ENCODE measurements at regions not wholly inside any gene's neighbourhood (a gene's known extent, or its start where the extent isn't known, plus 50 kb on each side); places are given as distances from the start of the nearest gene placed in this dataset.

DNA sequence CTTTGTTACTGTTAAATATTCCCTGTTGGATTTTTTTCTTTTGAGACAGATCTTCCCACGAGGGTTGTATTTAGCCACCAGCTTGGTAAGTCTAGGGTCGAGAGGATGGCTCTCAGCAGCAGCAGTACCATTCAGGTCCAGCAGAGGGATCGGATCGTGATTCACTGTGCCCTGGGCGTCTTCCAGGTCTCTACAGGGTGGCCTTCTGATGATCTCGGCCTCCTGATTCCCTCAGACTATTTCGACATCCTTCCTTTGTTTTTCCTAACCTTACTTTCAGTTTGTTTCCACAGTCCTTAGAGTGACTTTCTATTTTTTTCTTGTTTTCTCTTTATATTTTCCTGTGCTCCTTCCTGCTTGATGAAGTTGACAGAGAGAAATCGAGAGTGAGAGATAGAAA lies 1436.9 kb downstream of the UQCRFS1 start:
- intact Hi-C loops (cut with DNase I; ENCODE audit: low total_unique reads) = loop anchor here (10.0 kb wide), 1 partner anchor 79 kb away; no protein-coding TSS in a partner anchor
- Histone ChIP-seq H3K36me3 (no peaks in the 10 kb centered on the region), H3K4me3 (no peak overlapping the region), H3K4me1 (no peaks in the 10 kb centered on the region), H3K27me3 (no peaks in the 10 kb centered on the region), H3K9me3 (peaks cover 0 to 3% of the 10 kb centered on the region in 2 donors), H3K27ac (no peak overlapping the region)
- DNase-seq (ENCODE audit: low spot score in 2 of 2) = no peak
- TF ChIP-seq POLR2AphosphoS5 (IDR thresholded peaks at IDR 0.05) (no peak), POLR2A (IDR thresholded peaks at IDR 0.05) (no peak)
- TF ChIP-seq, protein P1, sequence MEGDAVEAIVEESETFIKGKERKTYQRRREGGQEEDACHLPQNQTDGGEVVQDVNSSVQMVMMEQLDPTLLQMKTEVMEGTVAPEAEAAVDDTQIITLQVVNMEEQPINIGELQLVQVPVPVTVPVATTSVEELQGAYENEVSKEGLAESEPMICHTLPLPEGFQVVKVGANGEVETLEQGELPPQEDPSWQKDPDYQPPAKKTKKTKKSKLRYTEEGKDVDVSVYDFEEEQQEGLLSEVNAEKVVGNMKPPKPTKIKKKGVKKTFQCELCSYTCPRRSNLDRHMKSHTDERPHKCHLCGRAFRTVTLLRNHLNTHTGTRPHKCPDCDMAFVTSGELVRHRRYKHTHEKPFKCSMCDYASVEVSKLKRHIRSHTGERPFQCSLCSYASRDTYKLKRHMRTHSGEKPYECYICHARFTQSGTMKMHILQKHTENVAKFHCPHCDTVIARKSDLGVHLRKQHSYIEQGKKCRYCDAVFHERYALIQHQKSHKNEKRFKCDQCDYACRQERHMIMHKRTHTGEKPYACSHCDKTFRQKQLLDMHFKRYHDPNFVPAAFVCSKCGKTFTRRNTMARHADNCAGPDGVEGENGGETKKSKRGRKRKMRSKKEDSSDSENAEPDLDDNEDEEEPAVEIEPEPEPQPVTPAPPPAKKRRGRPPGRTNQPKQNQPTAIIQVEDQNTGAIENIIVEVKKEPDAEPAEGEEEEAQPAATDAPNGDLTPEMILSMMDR (IDR thresholded peaks at IDR 0.05) = no peak

DNA sequence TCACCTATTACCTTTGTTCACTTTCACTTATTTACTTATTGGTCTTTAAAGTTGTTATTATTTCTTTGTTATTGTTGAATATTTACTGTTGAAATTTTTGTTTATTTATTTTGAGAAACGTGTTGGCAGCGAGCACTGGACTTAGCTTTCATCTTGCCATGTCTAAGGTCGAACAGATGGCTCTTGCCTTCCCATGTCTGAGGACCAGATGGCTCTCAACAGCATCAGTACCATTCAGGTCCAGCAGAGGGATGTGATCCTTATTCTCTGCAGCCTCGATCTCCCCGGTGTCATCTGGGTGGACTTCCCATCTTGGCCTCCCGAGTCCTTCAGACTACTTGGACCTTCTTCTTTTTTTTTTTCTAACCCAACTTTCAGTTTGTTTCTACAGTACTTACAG lies 1437.6 kb downstream of the UQCRFS1 start:
- peaks cover 0 to 9% of the 10 kb centered on the region in 2 donors for H3K9me3 ChIP-seq
- H3K27ac ChIP-seq = no peak overlapping the region
- H3K4me1 ChIP-seq = no peaks in the 10 kb centered on the region
- no peaks in the 10 kb centered on the region for H3K36me3 ChIP-seq
- no peak for TF ChIP-seq POLR2A (IDR thresholded peaks at IDR 0.05)
- TF ChIP-seq, protein P1 (IDR thresholded peaks at IDR 0.05) = no peak
- DNase-seq (ENCODE audit: low spot score in 2 of 2) = no peak
- H3K27me3 ChIP-seq = no peaks in the 10 kb centered on the region
- intact Hi-C loops (cut with DNase I; ENCODE audit: low total_unique reads) = loop anchor here (10.0 kb wide), 1 partner anchor 79 kb away; no protein-coding TSS in a partner anchor
- H3K4me3 ChIP-seq = no peak overlapping the region

DNA sequence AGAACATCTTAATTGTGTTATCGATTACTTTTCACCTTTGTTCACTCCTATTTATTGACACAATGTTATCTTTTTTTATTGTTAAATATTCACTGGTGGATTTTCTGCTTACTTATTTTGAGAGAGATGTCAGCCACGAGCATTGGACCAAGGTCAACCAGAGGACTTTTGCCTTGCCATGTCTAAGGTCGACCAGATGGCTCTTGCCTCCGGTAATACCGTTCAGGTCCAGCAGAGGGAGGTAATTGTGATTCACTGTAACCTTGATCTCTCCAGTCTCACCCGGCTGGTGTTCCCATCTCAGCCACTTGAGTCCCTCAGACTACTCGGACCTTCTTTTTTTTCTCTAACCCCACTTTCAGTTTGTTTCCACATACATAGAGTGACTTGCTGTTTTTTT lies 1438.1 kb downstream of the UQCRFS1 start:
- DNase-seq (ENCODE audit: low spot score in 2 of 2) = no peak
- Histone ChIP-seq H3K9me3 (peaks cover 0 to 14% of the 10 kb centered on the region in 2 donors), H3K4me1 (no peaks in the 10 kb centered on the region), H3K4me3 (no peak overlapping the region), H3K36me3 (no peaks in the 10 kb centered on the region), H3K27ac (no peak overlapping the region), H3K27me3 (no peaks in the 10 kb centered on the region)
- TF ChIP-seq POLR2AphosphoS5 (IDR thresholded peaks at IDR 0.05) (no peak), POLR2A (IDR thresholded peaks at IDR 0.05) (no peak)
- TF ChIP-seq, protein P1 (IDR thresholded peaks at IDR 0.05) = no peak
- intact Hi-C loops (cut with DNase I; ENCODE audit: low total_unique reads) = loop anchor here (10.0 kb wide), 1 partner anchor 80 kb away; no protein-coding TSS in a partner anchor

DNA sequence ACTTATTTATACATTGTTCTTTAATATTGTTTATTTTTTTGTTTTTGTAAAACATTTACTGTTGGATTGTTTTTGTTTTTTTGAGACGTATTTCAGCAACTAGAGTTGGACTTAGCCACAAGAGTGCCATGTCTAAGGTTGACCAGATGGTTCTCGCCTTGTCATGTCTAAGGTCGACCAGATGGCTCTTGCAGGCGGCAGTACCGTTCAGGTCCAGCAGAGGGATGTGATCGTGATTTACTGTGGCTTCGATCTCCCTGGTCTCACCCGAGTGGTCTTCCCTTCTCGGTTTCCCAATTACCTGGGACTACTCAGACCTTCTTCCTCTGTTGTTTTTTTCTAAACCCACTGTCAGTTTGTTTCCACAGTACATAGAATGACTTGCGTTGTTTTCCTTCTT lies 1438.6 kb downstream of the UQCRFS1 start:
- intact Hi-C loops (cut with DNase I; ENCODE audit: low total_unique reads) = loop anchor here (10.0 kb wide), 1 partner anchor 80 kb away; no protein-coding TSS in a partner anchor
- DNase-seq (ENCODE audit: low spot score in 2 of 2) = no peak
- Histone ChIP-seq H3K4me1 (no peaks in the 10 kb centered on the region), H3K27me3 (no peaks in the 10 kb centered on the region), H3K9me3 (peaks cover 4 to 19% of the 10 kb centered on the region in 2 donors), H3K4me3 (no peak overlapping the region), H3K36me3 (no peaks in the 10 kb centered on the region), H3K27ac (no peak overlapping the region)
- no peak for TF ChIP-seq POLR2A (IDR thresholded peaks at IDR 0.05)
- TF ChIP-seq POLR2AphosphoS5 (IDR thresholded peaks at IDR 0.05) = no peak
- TF ChIP-seq, protein P1 (IDR thresholded peaks at IDR 0.05) = no peak

DNA sequence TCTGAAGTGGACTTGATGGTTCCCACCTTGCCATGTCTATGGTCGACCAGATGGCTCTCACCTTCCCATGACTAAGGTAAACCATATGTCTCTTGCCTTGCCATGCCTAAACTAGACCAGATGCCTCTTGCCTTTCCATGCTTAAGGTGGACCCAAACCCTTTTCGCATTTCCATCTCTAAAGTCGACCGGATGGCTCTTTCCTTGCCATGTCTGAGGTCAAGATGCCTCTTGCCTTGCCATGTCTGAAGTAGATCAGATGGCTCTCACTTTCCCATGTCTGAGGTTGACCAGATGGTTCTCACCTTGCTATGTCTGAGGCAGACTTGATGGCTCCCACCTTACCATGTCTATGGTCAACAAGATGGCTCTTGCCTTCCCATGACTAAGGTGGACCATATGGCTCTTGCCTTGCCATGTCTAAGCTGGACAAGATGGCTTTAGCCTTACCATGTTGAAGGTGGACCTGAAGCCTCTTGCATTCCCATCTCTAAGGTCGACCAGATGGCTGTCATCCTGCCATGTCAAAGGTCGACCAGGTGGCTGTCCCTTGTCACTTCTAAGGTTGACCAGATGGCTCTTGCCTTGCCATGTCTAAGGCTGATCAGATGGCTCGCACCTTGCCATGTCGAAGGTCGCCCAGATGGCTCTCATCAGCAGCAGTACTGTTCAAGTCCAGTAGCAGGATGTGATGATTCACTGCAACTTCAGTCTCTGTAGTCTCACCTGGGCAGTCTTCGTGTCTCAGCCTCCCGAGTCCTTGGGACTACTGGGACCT lies 1439.4 kb downstream of the UQCRFS1 start:
- Histone ChIP-seq H3K36me3 (no peaks in the 10 kb centered on the region), H3K27me3 (no peaks in the 10 kb centered on the region), H3K9me3 (peaks cover 12 to 27% of the 10 kb centered on the region in 2 donors), H3K27ac (no peak overlapping the region), H3K4me3 (no peak overlapping the region), H3K4me1 (no peaks in the 10 kb centered on the region)
- no peak for DNase-seq (ENCODE audit: low spot score in 2 of 2)
- intact Hi-C loops (cut with DNase I; ENCODE audit: low total_unique reads) = loop anchor here (10.0 kb wide), 1 partner anchor 81 kb away; no protein-coding TSS in a partner anchor
- no peak for TF ChIP-seq POLR2AphosphoS5 (IDR thresholded peaks at IDR 0.05)
- TF ChIP-seq, protein P1 (IDR thresholded peaks at IDR 0.05) = no peak
- TF ChIP-seq POLR2A (IDR thresholded peaks at IDR 0.05) = no peak
